Mesothelial cell of epicardium (in vitro differentiated cells): ENCODE measurements at regions not wholly inside any gene's neighbourhood (a gene's known extent, or its start where the extent isn't known, plus 50 kb on each side); places are given as distances from the start of the nearest gene placed in this dataset.
A peak's percentile ranks its signal among the peaks of the same experiment; 100 is the strongest.

Experiments used
- DNase-seq, 2 experiments: peaks; one replicate each; pipeline ENCODE4 v3.0.0; 2021; ENCODE audit warnings: low spot score in 2 of 2; ENCODE audit not compliant: unreplicated experiment in 2 of 2
- H3K27ac Mint-ChIP-seq: 2 replicates; pipeline ENCODE4 v1.8.0; 2021; ENCODE audit warnings: mixed read lengths
- H3K27me3 Mint-ChIP-seq: 2 replicates; pipeline ENCODE4 v1.8.0; 2021; ENCODE audit warnings: low read depth, mixed read lengths
- H3K36me3 Mint-ChIP-seq: 2 replicates; pipeline ENCODE4 v1.8.0; 2021; ENCODE audit warnings: mixed read lengths
- H3K4me1 Mint-ChIP-seq: 2 replicates; pipeline ENCODE4 v1.8.0; 2021; ENCODE audit warnings: mixed read lengths
- H3K4me3 Mint-ChIP-seq: 2 replicates; pipeline ENCODE4 v1.8.0; 2021; ENCODE audit warnings: mild to moderate bottlenecking, moderate library complexity, mixed read lengths
- H3K9me3 Mint-ChIP-seq: 2 replicates; pipeline ENCODE4 v1.8.0; 2021; ENCODE audit warnings: mixed read lengths
- TF ChIP-seq, protein P1 (sequence below): fragments of 200-600 bp; sonication (generic); IDR thresholded peaks from one replicate; pipeline ENCODE4 v1.5.0; 2021; ENCODE audit warnings: antibody characterized with exemption; ENCODE audit not compliant: unreplicated experiment

- no peaks in the 10 kb centered on the region for H3K36me3 Mint-ChIP-seq
- H3K27me3 Mint-ChIP-seq, result no peaks in the 10 kb centered on the region
- no peak for DNase-seq
- no peaks in the 10 kb centered on the region for H3K4me1 Mint-ChIP-seq
- peaks cover 3% of the 10 kb centered on the region for H3K9me3 Mint-ChIP-seq
- TF ChIP-seq, protein P1, sequence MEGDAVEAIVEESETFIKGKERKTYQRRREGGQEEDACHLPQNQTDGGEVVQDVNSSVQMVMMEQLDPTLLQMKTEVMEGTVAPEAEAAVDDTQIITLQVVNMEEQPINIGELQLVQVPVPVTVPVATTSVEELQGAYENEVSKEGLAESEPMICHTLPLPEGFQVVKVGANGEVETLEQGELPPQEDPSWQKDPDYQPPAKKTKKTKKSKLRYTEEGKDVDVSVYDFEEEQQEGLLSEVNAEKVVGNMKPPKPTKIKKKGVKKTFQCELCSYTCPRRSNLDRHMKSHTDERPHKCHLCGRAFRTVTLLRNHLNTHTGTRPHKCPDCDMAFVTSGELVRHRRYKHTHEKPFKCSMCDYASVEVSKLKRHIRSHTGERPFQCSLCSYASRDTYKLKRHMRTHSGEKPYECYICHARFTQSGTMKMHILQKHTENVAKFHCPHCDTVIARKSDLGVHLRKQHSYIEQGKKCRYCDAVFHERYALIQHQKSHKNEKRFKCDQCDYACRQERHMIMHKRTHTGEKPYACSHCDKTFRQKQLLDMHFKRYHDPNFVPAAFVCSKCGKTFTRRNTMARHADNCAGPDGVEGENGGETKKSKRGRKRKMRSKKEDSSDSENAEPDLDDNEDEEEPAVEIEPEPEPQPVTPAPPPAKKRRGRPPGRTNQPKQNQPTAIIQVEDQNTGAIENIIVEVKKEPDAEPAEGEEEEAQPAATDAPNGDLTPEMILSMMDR, result no peak
- no peak overlapping the region for H3K4me3 Mint-ChIP-seq
- H3K27ac Mint-ChIP-seq, result no peak overlapping the region
These were observed 2002.0 kb upstream of the CDH9 start for GRCh38 chr5:29040404-29040803.

- Mint-ChIP-seq H3K27me3 (no peaks in the 10 kb centered on the region), H3K4me3 (no peak overlapping the region), H3K27ac (no peak overlapping the region), H3K36me3 (no peaks in the 10 kb centered on the region), H3K4me1 (no peaks in the 10 kb centered on the region), H3K9me3 (peaks cover 3% of the 10 kb centered on the region)
- DNase-seq, result no peak
- TF ChIP-seq, protein P1, result no peak
These were observed 2001.6 kb upstream of the CDH9 start for GRCh38 chr5:29039994-29040393.

GRCh38 chr5:29037716-29038115 is 1999.3 kb upstream of the CDH9 start:
- TF ChIP-seq, protein P1, result no peak
- Mint-ChIP-seq H3K9me3 (peaks cover 3% of the 10 kb centered on the region), H3K4me1 (no peaks in the 10 kb centered on the region)

DNA sequence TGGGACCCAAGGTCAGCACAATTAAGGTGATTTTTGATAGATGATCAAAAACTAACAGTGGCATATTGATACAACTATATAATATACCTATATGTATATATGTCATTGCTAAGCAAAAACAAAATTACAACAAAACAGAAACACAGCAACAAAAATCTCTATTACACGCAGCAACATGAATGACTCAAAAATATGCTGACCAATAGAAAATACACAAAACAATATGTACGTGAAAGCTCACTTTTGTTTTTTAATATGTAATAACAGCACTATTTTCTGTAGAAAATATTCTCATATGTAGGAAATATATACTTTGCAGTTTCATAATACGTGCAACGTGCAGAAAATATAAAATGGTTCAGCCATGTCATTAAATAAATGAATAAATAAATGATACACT is 1985.7 kb upstream of the CDH9 start:
- no peaks in the 10 kb centered on the region for H3K27me3 Mint-ChIP-seq
- TF ChIP-seq, protein P1, result no peak

More at GRCh38 chr5:29037716-29038115, 1999.3 kb upstream of the CDH9 start:
- Mint-ChIP-seq H3K27ac (no peak overlapping the region), H3K27me3 (no peaks in the 10 kb centered on the region), H3K36me3 (no peaks in the 10 kb centered on the region), H3K4me3 (no peak overlapping the region)
- no peak for DNase-seq

GRCh38 chr5:29023541-29023940 is 1985.2 kb upstream of the CDH9 start:
- Mint-ChIP-seq H3K4me1 (no peaks in the 10 kb centered on the region), H3K27me3 (no peaks in the 10 kb centered on the region), H3K4me3 (no peak overlapping the region), H3K9me3 (no peaks in the 10 kb centered on the region), H3K36me3 (no peaks in the 10 kb centered on the region), H3K27ac (no peak overlapping the region)
- TF ChIP-seq, protein P1, result no peak
- DNase-seq, result no peak

More for the DNA sequence above, 1985.7 kb upstream of the CDH9 start:
- Mint-ChIP-seq H3K27ac (no peak overlapping the region), H3K4me1 (no peaks in the 10 kb centered on the region), H3K36me3 (no peaks in the 10 kb centered on the region), H3K4me3 (no peak overlapping the region), H3K9me3 (no peaks in the 10 kb centered on the region)
- no peak for DNase-seq

DNA sequence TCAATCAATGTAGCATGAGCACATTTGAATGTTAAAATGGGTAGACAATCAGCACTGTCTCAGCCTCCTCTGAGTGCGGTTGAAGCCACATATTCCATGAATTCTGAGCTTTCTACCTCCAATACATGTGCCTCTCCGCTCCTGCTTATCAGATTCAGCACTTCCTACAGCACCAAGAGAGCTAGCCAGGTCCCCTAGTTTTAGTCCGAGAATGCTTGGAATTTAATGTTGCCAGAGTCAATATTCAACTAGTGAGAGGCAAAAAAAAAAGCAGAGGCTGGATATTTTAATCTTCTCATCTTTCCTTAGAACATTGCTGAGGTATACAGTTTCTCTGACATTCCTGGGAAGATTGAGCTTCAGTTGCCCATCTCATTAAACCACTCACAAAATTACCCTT is 1979.1 kb upstream of the CDH9 start:
- H3K36me3 Mint-ChIP-seq, result no peaks in the 10 kb centered on the region
- TF ChIP-seq, protein P1, result no peak
- no peaks in the 10 kb centered on the region for H3K9me3 Mint-ChIP-seq
- H3K27ac Mint-ChIP-seq, result peak overlapping the region; percentile 17
- peaks cover 8% of the 10 kb centered on the region for H3K4me1 Mint-ChIP-seq
- H3K4me3 Mint-ChIP-seq, result no peak overlapping the region
- no peaks in the 10 kb centered on the region for H3K27me3 Mint-ChIP-seq
- DNase-seq, result no peak
